B cell (primary cell): ENCODE measurements at regions not wholly inside any gene's neighbourhood (a gene's known extent, or its start where the extent isn't known, plus 50 kb on each side); places are given as distances from the start of the nearest gene placed in this dataset.

ENCODE experiments used
- EZH2 ChIP-seq: IDR thresholded peaks from 2 replicates; pipeline ENCODE4 v1.6.1; 2012; ENCODE audit warnings: borderline replicate concordance, low read depth, mild to moderate bottlenecking, moderate library complexity, low read length; ENCODE audit not compliant: insufficient read depth, poor library complexity, severe bottlenecking
- TF ChIP-seq, protein P1 (sequence below): fragments of 200-600 bp; IDR thresholded peaks from one replicate; pipeline ENCODE4 v1.8.0; 2022; ENCODE audit warnings: antibody characterized with exemption, mild to moderate bottlenecking

DNA sequence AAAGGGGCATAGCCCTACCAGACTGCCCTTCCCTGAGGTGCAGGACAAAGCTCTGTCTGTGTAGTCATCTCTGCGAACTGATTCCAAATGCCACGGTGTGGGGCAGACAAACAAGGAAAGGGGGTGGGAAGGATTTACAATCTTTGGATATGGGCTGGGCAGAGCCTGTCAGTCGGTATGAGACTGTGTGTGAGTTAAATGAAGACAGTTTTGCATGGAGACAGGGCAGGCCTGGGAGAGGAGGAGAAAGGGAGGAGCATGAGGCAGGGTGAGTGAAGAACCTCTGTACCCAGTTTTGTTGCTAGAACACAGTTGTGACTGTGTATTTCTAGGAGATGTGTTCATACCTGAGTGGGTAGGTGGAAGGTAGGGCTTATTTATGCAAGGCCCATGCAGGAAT is 59.4 kb upstream of the MSN start:
- TF ChIP-seq, protein P1, sequence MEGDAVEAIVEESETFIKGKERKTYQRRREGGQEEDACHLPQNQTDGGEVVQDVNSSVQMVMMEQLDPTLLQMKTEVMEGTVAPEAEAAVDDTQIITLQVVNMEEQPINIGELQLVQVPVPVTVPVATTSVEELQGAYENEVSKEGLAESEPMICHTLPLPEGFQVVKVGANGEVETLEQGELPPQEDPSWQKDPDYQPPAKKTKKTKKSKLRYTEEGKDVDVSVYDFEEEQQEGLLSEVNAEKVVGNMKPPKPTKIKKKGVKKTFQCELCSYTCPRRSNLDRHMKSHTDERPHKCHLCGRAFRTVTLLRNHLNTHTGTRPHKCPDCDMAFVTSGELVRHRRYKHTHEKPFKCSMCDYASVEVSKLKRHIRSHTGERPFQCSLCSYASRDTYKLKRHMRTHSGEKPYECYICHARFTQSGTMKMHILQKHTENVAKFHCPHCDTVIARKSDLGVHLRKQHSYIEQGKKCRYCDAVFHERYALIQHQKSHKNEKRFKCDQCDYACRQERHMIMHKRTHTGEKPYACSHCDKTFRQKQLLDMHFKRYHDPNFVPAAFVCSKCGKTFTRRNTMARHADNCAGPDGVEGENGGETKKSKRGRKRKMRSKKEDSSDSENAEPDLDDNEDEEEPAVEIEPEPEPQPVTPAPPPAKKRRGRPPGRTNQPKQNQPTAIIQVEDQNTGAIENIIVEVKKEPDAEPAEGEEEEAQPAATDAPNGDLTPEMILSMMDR = no peak
- no peak for TF ChIP-seq EZH2
